Bronchial epithelial cell (primary cell): ENCODE measurements at regions not wholly inside any gene's neighbourhood (a gene's known extent, or its start where the extent isn't known, plus 50 kb on each side); places are given as distances from the start of the nearest gene placed in this dataset.

Experiments
- DNase-seq: peaks from one replicate; pipeline ENCODE4 v3.0.0-alpha.2; 2010; ENCODE audit warnings: low read depth
- FAIRE-seq: peaks from 2 replicates; lab custom pipeline; 2011; peaks lifted over from hg19 to GRCh38; lab: Jason Lieb, UNC
- H3K27me3 ChIP-seq: 2 replicates; pipeline ENCODE4 v1.5.1; 2011; ENCODE audit warnings: low read length; ENCODE audit not compliant: control insufficient read depth, insufficient read depth
- H3K36me3 ChIP-seq: 2 replicates; pipeline ENCODE4 v1.5.1; 2011; ENCODE audit warnings: low read length; ENCODE audit not compliant: control insufficient read depth, insufficient read depth
- H3K4me3 ChIP-seq: 2 replicates; pipeline ENCODE4 v1.5.1; 2011; ENCODE audit warnings: mild to moderate bottlenecking, low read depth, low read length, control low read depth
- TF ChIP-seq, protein P1 (sequence below): IDR thresholded peaks from 2 replicates; pipeline ENCODE4 v1.5.1; 2011; ENCODE audit warnings: mild to moderate bottlenecking, moderate library complexity, low read length, control low read depth, inconsistent platforms; ENCODE audit not compliant: insufficient read depth, severe bottlenecking

DNA sequence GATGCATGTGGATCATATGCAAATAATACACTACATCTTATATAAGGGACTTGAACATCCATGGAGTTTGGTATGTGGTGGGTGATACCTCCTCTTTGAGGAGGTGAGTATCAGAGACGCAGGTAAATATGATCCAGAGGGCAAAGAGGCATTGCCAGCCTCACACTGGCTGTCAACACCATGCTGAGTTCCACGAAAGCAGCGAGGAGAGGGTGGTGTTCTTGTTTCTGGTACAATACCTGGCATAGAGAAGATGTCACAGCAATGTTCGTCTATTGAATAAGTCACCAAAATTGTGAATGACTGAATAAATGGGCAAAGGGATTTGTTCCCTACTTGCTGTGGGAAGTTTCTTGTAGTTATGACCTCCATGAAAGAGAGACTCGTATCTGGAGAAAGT lies 182.2 kb downstream of the SNRPN start:
- FAIRE-seq: no peak
- no peak for DNase-seq
- TF ChIP-seq, protein P1, sequence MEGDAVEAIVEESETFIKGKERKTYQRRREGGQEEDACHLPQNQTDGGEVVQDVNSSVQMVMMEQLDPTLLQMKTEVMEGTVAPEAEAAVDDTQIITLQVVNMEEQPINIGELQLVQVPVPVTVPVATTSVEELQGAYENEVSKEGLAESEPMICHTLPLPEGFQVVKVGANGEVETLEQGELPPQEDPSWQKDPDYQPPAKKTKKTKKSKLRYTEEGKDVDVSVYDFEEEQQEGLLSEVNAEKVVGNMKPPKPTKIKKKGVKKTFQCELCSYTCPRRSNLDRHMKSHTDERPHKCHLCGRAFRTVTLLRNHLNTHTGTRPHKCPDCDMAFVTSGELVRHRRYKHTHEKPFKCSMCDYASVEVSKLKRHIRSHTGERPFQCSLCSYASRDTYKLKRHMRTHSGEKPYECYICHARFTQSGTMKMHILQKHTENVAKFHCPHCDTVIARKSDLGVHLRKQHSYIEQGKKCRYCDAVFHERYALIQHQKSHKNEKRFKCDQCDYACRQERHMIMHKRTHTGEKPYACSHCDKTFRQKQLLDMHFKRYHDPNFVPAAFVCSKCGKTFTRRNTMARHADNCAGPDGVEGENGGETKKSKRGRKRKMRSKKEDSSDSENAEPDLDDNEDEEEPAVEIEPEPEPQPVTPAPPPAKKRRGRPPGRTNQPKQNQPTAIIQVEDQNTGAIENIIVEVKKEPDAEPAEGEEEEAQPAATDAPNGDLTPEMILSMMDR: no peak

DNA sequence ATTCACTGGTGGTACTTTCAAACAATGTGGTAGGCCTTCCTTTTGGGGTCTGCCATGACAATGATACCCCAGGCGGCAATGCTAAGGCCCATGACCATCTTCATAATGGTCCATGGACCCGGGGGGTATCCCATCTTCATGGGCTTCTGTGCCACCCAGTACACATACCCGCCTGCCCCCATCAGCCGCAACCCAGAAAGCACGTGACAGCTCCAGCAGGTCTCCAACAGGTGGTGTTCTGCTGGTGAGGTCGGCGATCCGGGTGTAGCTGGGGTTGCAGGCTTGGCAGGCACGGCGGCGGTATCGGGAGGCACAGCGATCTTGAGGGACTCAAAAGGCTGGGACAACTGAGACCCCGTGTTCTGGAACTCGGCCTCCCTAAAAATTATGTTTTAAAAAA lies 214.5 kb downstream of the SNRPN start:
- TF ChIP-seq, protein P1: no peak
- Histone ChIP-seq H3K27me3 (no peaks in the 10 kb centered on the region), H3K36me3 (no peaks in the 10 kb centered on the region), H3K4me3 (no peak overlapping the region)
- DNase-seq: no peak
- FAIRE-seq: no peak

More for the DNA sequence above, 182.2 kb downstream of the SNRPN start:
- H3K27me3 ChIP-seq: no peaks in the 10 kb centered on the region
- H3K4me3 ChIP-seq: no peak overlapping the region
- H3K36me3 ChIP-seq: no peaks in the 10 kb centered on the region

DNA sequence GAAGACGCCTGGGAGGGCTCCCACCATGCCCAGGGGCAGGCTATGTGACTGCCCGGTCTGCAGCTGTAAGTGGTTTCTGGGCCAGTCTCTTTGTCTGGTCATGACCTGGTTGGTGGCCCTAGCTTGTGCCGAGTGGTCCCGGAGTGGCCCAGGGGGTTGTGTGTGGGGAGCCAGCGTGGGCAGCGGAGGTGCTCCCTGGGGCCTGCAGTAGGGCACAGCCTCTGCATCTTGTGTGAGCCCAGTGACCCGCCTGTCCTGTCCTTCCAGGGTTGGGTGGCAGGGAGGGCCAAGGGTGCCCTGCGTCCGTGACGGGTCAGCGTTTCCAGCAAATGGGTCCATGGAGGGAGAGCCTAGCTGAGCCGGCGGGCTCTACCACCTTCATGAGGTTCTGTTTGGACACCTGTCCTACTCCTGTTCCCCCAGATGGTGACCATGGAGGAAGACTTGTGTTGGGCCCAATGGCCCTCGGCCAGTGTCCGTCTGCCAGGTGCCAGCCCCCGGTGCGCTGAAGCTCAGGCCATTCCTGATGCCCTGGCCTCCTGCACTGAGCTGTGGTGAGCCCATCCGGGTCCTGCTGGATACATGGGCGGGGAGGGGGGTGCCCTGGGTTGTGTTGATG lies 215.4 kb downstream of the SNRPN start:
- DNase-seq (no peak), FAIRE-seq (no peak)
- TF ChIP-seq, protein P1: no peak
- H3K4me3 ChIP-seq: no peak overlapping the region
- H3K36me3 ChIP-seq: no peaks in the 10 kb centered on the region
- no peaks in the 10 kb centered on the region for H3K27me3 ChIP-seq

DNA sequence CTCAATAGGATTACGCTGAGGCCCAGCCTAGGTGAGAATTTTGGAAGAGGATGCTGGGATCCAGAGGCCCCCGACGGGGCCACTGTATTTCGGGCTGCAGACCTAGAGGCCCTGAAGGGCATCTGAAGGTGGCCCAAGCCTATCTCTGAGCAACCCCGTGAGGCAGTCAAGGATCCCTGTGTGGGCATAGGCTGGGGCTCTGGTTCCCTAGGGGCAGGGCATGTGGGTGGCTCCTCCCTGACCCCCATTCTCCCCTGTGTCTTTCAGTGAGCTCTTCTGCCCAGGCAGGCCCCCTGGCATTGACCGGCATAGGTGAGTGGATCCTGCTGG lies 216.0 kb downstream of the SNRPN start:
- no peak for FAIRE-seq
- TF ChIP-seq, protein P1: no peak

DNA sequence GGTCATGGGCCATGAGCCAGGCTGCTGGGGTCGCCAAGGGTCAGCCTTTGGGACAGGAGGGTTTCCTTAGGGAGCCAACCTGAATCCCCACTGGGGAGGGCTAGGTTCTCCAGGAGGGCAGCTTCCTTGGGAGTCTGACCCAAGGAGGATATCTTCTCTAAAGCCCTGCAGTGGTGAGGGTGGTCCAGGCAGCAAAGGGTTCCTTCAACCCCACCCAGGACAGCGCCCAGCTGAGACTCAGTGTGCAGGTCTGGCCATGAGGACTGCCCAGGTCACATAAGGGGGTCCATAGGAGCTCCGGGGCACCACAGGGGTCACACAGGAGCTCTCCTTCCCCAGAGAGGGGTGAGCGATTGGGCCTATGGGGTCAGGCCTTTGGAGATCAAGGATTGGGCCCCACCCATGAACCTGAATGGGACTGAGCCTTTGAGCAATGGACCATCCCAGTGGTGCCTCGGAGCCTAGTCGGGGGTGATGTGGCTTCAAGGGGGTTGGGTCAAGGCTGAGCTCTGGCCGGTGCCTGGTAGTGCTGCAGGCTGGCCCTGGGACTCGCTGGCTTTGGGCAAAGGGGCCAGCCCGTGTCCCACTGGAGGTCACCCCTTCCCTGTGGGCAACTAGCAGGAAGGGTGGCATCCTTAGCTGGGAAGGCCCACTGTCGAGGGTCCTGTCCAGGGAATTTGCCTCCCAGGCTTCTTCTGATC lies 216.5 kb downstream of the SNRPN start:
- Histone ChIP-seq H3K4me3 (no peak overlapping the region), H3K36me3 (no peaks in the 10 kb centered on the region), H3K27me3 (no peaks in the 10 kb centered on the region)
- FAIRE-seq: no peak
- no peak for DNase-seq
- TF ChIP-seq, protein P1: no peak

More for the DNA sequence above, 216.0 kb downstream of the SNRPN start:
- Histone ChIP-seq H3K36me3 (no peaks in the 10 kb centered on the region), H3K4me3 (no peak overlapping the region), H3K27me3 (no peaks in the 10 kb centered on the region)
- DNase-seq: no peak
